Stomach (tissue), 4 donors: ENCODE measurements at regions not wholly inside any gene's neighbourhood (a gene's known extent, or its start where the extent isn't known, plus 50 kb on each side); places are given as distances from the start of the nearest gene placed in this dataset.

Source experiments
- CTCF ChIP-seq, 7 experiments: fragments of 450-650 bp in 4 of 7; fragments of 200-600 bp in 3 of 7; sonication (generic) in 3 of 7; IDR thresholded peaks; one replicate each; pipeline ENCODE4 v1.5.1; 2016 to 2019; ENCODE audit warnings: antibody characterized with exemption in 7 of 7, control low read depth in 2 of 7, mild to moderate bottlenecking in 1 of 7
- EP300 ChIP-seq: sonication (generic); formaldehyde crosslinking; IDR thresholded peaks from one replicate; pipeline ENCODE4 v1.6.1; 2017; ENCODE audit warnings: antibody characterized with exemption
- POLR2A ChIP-seq, 4 donors: fragments of 450-650 bp; IDR thresholded peaks; one replicate each; pipeline ENCODE4 v1.6.1; 2016; ENCODE audit warnings: antibody characterized with exemption in 4 of 4, control low read depth in 2 of 4, mild to moderate bottlenecking in 1 of 4, moderate library complexity in 1 of 4

GRCh38 chr18:53601344-53601743 is 623.1 kb downstream of the MBD2 start:
- TF ChIP-seq CTCF (IDR thresholded peaks at IDR 0.05) (no peak), POLR2A (IDR thresholded peaks at IDR 0.05) (no peak), EP300 (no peak)
